Endodermal cell (in vitro differentiated cells): ENCODE measurements at regions not wholly inside any gene's neighbourhood (a gene's known extent, or its start where the extent isn't known, plus 50 kb on each side); places are given as distances from the start of the nearest gene placed in this dataset.

Experiments used
- DNase-seq: peaks from one replicate; pipeline ENCODE4 v3.0.0-alpha.2; 2017
- H3K27ac ChIP-seq: 2 replicates; pipeline ENCODE4 v1.5.1; 2013; ENCODE audit warnings: mild to moderate bottlenecking, low read depth, low read length, moderate library complexity
- H3K27me3 ChIP-seq: 2 replicates; pipeline ENCODE4 v1.6.1; 2013; ENCODE audit warnings: mild to moderate bottlenecking, low read length, moderate library complexity; ENCODE audit not compliant: insufficient read depth, control insufficient read depth, poor library complexity, severe bottlenecking
- H3K36me3 ChIP-seq: 2 replicates; pipeline ENCODE4 v1.7.0; 2013; ENCODE audit warnings: mild to moderate bottlenecking, low read length, moderate library complexity; ENCODE audit not compliant: control insufficient read depth, insufficient read depth
- H3K4me1 ChIP-seq: one replicate; pipeline ENCODE4 v1.7.0; 2013; ENCODE audit warnings: low read length; ENCODE audit not compliant: control insufficient read depth, insufficient read depth
- H3K4me3 ChIP-seq: 2 replicates; pipeline ENCODE4 v1.5.1; 2013; ENCODE audit warnings: mild to moderate bottlenecking, low read length, moderate library complexity
- H3K9ac ChIP-seq: 2 replicates; pipeline ENCODE4 v1.6.1; 2013; ENCODE audit warnings: mild to moderate bottlenecking, low read length, moderate library complexity; ENCODE audit not compliant: poor library complexity, severe bottlenecking; ENCODE audit errors: extremely low read depth
- H3K9me3 ChIP-seq: 2 replicates; pipeline ENCODE4 v1.6.1; 2013; ENCODE audit warnings: mild to moderate bottlenecking, low read length, moderate library complexity; ENCODE audit not compliant: control insufficient read depth
- H3K27ac Mint-ChIP-seq: 2 replicates; pipeline ENCODE4 v1.8.0; 2020; ENCODE audit warnings: mixed read lengths
- H3K27me3 Mint-ChIP-seq: 2 replicates; pipeline ENCODE4 v1.8.0; 2021; ENCODE audit warnings: mild to moderate bottlenecking, mixed read lengths; ENCODE audit not compliant: insufficient read depth
- H3K36me3 Mint-ChIP-seq: 2 replicates; pipeline ENCODE4 v1.8.0; 2020; ENCODE audit warnings: low read depth, mixed read lengths
- H3K4me1 Mint-ChIP-seq: 2 replicates; pipeline ENCODE4 v1.8.0; 2020; ENCODE audit warnings: mixed read lengths
- H3K4me3 Mint-ChIP-seq: 2 replicates; pipeline ENCODE4 v1.8.0; 2020; ENCODE audit warnings: mild to moderate bottlenecking, moderate library complexity, mixed read lengths
- H3K9me3 Mint-ChIP-seq: 2 replicates; pipeline ENCODE4 v1.8.0; 2020; ENCODE audit warnings: mild to moderate bottlenecking, mixed read lengths
- WGBS, 2 experiments: methylation state at CpG; one replicate each; pipeline versions ENCODE4 v1.1.5 to v1.1.7; 2013; ENCODE audit warnings: missing lambda C conversion rate in 2 of 2, mixed read lengths in 1 of 2; ENCODE audit not compliant: insufficient coverage in 1 of 2, insufficient read length in 1 of 2; 5-methylcytosine and 5-hydroxymethylcytosine counted together
- TF ChIP-seq, protein P1 (sequence below): fragments of 200-600 bp; sonication (generic); conservative IDR thresholded peaks from 2 replicates; pipeline ENCODE4 v1.5.0; 2021; ENCODE audit warnings: antibody characterized with exemption, mild to moderate bottlenecking

DNA sequence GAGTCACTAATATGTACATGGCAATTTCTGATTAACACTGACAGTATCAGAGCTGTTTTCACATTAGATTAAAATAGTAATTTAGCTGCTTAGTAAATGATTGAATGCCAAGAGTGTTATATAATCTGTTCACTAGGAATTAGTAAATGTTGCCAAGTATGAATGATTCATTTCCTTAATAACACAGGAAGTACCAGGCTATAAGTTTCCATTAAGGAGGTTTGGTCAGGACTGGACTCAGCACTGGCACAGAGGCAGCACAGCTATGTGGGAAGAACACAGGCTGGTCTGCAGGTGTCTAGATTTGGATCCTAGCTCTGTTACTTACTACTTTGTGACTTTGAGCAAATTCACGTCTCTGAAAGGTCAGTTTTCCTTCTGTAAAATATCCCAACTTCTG lies 97.2 kb downstream of the TDRD15 start:
- no peaks in the 10 kb centered on the region for H3K36me3 Mint-ChIP-seq
- no peaks in the 10 kb centered on the region for H3K4me1 ChIP-seq
- no peak overlapping the region for H3K4me3 Mint-ChIP-seq
- H3K9me3 Mint-ChIP-seq: no peaks in the 10 kb centered on the region
- H3K27me3 ChIP-seq: no peaks in the 10 kb centered on the region
- no peaks in the 10 kb centered on the region for H3K27me3 Mint-ChIP-seq
- no peak overlapping the region for H3K27ac Mint-ChIP-seq
- TF ChIP-seq, protein P1, sequence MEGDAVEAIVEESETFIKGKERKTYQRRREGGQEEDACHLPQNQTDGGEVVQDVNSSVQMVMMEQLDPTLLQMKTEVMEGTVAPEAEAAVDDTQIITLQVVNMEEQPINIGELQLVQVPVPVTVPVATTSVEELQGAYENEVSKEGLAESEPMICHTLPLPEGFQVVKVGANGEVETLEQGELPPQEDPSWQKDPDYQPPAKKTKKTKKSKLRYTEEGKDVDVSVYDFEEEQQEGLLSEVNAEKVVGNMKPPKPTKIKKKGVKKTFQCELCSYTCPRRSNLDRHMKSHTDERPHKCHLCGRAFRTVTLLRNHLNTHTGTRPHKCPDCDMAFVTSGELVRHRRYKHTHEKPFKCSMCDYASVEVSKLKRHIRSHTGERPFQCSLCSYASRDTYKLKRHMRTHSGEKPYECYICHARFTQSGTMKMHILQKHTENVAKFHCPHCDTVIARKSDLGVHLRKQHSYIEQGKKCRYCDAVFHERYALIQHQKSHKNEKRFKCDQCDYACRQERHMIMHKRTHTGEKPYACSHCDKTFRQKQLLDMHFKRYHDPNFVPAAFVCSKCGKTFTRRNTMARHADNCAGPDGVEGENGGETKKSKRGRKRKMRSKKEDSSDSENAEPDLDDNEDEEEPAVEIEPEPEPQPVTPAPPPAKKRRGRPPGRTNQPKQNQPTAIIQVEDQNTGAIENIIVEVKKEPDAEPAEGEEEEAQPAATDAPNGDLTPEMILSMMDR: no peak
- no peak overlapping the region for H3K4me3 ChIP-seq
- WGBS, 2 experiments: 80% methylated on average over 1 of the region's 1 CpG; no CpG with 5 or more reads in 1 of the 2 experiments
- H3K27ac ChIP-seq: no peak overlapping the region
- H3K4me1 Mint-ChIP-seq: peaks cover 10% of the 10 kb centered on the region
- H3K9ac ChIP-seq: no peak overlapping the region
- DNase-seq: no peak
- no peaks in the 10 kb centered on the region for H3K36me3 ChIP-seq
- no peaks in the 10 kb centered on the region for H3K9me3 ChIP-seq

DNA sequence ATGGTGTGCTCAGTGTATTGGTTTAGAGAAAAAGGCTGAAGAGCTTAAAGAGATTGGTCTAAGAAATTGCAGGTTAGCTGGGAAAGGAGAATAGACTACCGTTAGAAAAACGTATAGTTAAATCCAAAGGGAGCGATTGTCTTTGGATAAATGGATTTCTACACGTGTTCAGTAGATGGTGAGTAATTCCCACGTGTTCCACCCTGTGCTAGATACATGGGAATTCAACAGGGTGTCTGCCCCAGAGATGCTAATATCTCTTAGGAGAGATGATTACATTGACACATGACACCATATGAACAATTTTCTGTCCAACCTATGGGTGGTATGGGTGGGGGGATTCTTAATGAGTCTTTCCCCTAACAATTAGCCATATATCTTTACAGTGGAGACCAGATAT lies 99.8 kb downstream of the TDRD15 start:
- H3K27me3 ChIP-seq: no peaks in the 10 kb centered on the region
- no peak overlapping the region for H3K27ac Mint-ChIP-seq
- WGBS, 2 experiments: 95 to 100% methylated on average over 5 of the region's 5 CpGs
- H3K4me1 ChIP-seq: no peaks in the 10 kb centered on the region
- peaks cover 15% of the 10 kb centered on the region for H3K4me1 Mint-ChIP-seq
- no peak overlapping the region for H3K4me3 ChIP-seq
- no peaks in the 10 kb centered on the region for H3K27me3 Mint-ChIP-seq
- no peaks in the 10 kb centered on the region for H3K36me3 ChIP-seq
- no peaks in the 10 kb centered on the region for H3K9me3 Mint-ChIP-seq
- no peak overlapping the region for H3K4me3 Mint-ChIP-seq
- no peaks in the 10 kb centered on the region for H3K9me3 ChIP-seq
- H3K9ac ChIP-seq: no peak overlapping the region
- H3K27ac ChIP-seq: no peak overlapping the region
- no peak for DNase-seq
- TF ChIP-seq, protein P1: no peak
- no peaks in the 10 kb centered on the region for H3K36me3 Mint-ChIP-seq

DNA sequence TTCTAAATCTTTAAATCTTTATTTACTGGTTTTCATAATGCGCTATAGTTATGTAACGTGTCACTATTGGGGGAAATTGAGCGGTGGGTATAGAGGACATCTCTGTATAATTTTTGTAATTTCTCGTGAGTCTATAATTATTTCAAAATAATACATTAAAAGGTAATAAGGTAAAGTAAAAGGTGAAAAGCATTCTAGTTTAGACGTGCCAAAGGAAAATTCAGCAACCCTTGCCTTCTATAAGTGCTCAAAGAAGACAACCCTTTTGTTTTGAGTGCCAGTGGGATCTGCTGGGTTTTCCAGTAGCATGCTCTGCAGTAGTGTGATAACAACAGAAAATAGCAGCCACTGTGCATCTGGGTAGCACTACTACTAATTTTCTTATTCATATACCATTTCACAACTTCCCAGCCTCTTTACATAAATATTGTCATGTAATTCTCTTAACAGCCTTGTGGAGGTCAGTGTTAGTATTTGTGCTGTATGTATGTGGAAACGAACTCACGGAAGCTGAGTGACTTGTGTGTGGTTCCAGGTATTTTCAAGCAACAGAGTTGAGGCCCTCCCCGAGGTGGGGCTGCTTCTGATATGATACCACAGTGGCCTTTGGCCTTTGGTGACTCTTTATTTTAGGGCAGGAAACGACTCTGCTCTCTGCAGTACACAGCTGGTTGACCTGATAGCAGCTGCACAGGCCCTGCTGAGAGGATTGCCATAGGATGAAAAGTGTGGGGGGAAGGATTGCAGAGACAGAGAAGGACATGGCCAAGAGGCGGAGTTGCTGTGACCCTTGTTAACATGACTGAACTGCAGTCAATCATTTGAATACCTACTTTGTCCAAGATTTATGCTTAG lies 104.5 kb downstream of the TDRD15 start:
- DNase-seq: peak; percentile 47
- H3K9me3 Mint-ChIP-seq: no peaks in the 10 kb centered on the region

More for the DNA sequence above, 104.5 kb downstream of the TDRD15 start:
- Histone ChIP-seq H3K27me3 (no peaks in the 10 kb centered on the region), H3K9me3 (no peaks in the 10 kb centered on the region), H3K4me3 (no peak overlapping the region), H3K36me3 (no peaks in the 10 kb centered on the region), H3K27ac (no peak overlapping the region), H3K4me1 (no peaks in the 10 kb centered on the region), H3K9ac (no peak overlapping the region)
- H3K27me3 Mint-ChIP-seq: no peaks in the 10 kb centered on the region
- H3K4me3 Mint-ChIP-seq: no peak overlapping the region
- H3K36me3 Mint-ChIP-seq: no peaks in the 10 kb centered on the region
- no peak overlapping the region for H3K27ac Mint-ChIP-seq
- TF ChIP-seq, protein P1: peak; percentile 41
- 58 to 84% methylated on average over 4 to 9 of the region's 10 CpGs for WGBS, 2 experiments
- H3K4me1 Mint-ChIP-seq: peaks cover 6% of the 10 kb centered on the region
